ENCODE measurements at regions not wholly inside any gene's neighbourhood (a gene's known extent, or its start where the extent isn't known, plus 50 kb on each side); places are given as distances from the start of the nearest gene placed in this dataset.

GRCh38 chr11:27934830-27935145 is 173.2 kb downstream of the KIF18A start:
- TF ChIP-seq ZNF384 (IDR thresholded peaks at IDR 0.05) (no peak), CTBP1 (IDR thresholded peaks at IDR 0.05; ENCODE audit: borderline replicate concordance) (no peak), LEF1 (IDR thresholded peaks at IDR 0.05; ENCODE audit: borderline replicate concordance) (no peak), FOXM1 (IDR thresholded peaks at IDR 0.05; ENCODE audit: borderline replicate concordance) (no peak), ARNT (IDR thresholded peaks at IDR 0.05) (no peak), NFRKB (IDR thresholded peaks at IDR 0.05) (no peak), BHLHE40 (IDR thresholded peaks at IDR 0.05; ENCODE audit: borderline replicate concordance) (no peak), FOXK2 (IDR thresholded peaks at IDR 0.05) (no peak), HDGF (IDR thresholded peaks at IDR 0.05; ENCODE audit: borderline replicate concordance) (no peak), PKNOX1 (IDR thresholded peaks at IDR 0.05) (no peak), FOXA1 (IDR thresholded peaks at IDR 0.05) (no peak), TARDBP (IDR thresholded peaks at IDR 0.05) (no peak), ELF4 (IDR thresholded peaks at IDR 0.05) (no peak), SP1 (IDR thresholded peaks at IDR 0.05) (no peak)
- CTCF ChIA-PET = no interaction called here
- no peak for DNase-seq (ENCODE audit: extremely low spot score)
- POLR2A ChIA-PET = no interaction called here

GRCh38 chr11:27933992-27934829 is 173.7 kb downstream of the KIF18A start:
- TF ChIP-seq NFRKB (IDR thresholded peaks at IDR 0.05) (no peak), FOXA1 (IDR thresholded peaks at IDR 0.05) (no peak), CTBP1 (IDR thresholded peaks at IDR 0.05; ENCODE audit: borderline replicate concordance) (no peak), SUZ12 (IDR thresholded peaks at IDR 0.05) (no peak), FOXM1 (IDR thresholded peaks at IDR 0.05; ENCODE audit: borderline replicate concordance) (no peak), PKNOX1 (IDR thresholded peaks at IDR 0.05) (no peak), ELF4 (IDR thresholded peaks at IDR 0.05) (no peak), TARDBP (IDR thresholded peaks at IDR 0.05) (no peak), HDGF (IDR thresholded peaks at IDR 0.05; ENCODE audit: borderline replicate concordance) (no peak), ARNT (IDR thresholded peaks at IDR 0.05) (no peak), FOXK2 (IDR thresholded peaks at IDR 0.05) (no peak)
- CTCF ChIA-PET = no interaction called here
- POLR2A ChIA-PET = no interaction called here
- DNase-seq (ENCODE audit: extremely low spot score) = no peak

GRCh38 chr11:27931770-27932169 is 176.2 kb downstream of the KIF18A start:
- CTCF ChIA-PET = no interaction called here
- no peak for DNase-seq (ENCODE audit: extremely low spot score)
- POLR2A ChIA-PET = no interaction called here
- TF ChIP-seq LEF1 (IDR thresholded peaks at IDR 0.05; ENCODE audit: borderline replicate concordance) (no peak), TARDBP (IDR thresholded peaks at IDR 0.05) (no peak), ZNF384 (IDR thresholded peaks at IDR 0.05) (no peak), L3MBTL2 (conservative IDR thresholded peaks at IDR 0.05) (no peak), CTBP1 (IDR thresholded peaks at IDR 0.05; ENCODE audit: borderline replicate concordance) (no peak), SUZ12 (IDR thresholded peaks at IDR 0.05) (no peak), BHLHE40 (IDR thresholded peaks at IDR 0.05; ENCODE audit: borderline replicate concordance) (no peak), FOXK2 (IDR thresholded peaks at IDR 0.05) (no peak), ELF4 (IDR thresholded peaks at IDR 0.05) (no peak), NFRKB (IDR thresholded peaks at IDR 0.05) (no peak), FOXM1 (IDR thresholded peaks at IDR 0.05; ENCODE audit: borderline replicate concordance) (no peak), ARNT (IDR thresholded peaks at IDR 0.05) (no peak), FOXA1 (IDR thresholded peaks at IDR 0.05) (no peak), HDGF (IDR thresholded peaks at IDR 0.05; ENCODE audit: borderline replicate concordance) (no peak), PKNOX1 (IDR thresholded peaks at IDR 0.05) (no peak), SP1 (IDR thresholded peaks at IDR 0.05) (no peak)

- TF ChIP-seq LEF1 (IDR thresholded peaks at IDR 0.05; ENCODE audit: borderline replicate concordance) (no peak), L3MBTL2 (conservative IDR thresholded peaks at IDR 0.05) (no peak), FOXA1 (IDR thresholded peaks at IDR 0.05) (no peak), CTBP1 (IDR thresholded peaks at IDR 0.05; ENCODE audit: borderline replicate concordance) (no peak), BHLHE40 (IDR thresholded peaks at IDR 0.05; ENCODE audit: borderline replicate concordance) (no peak), NFRKB (IDR thresholded peaks at IDR 0.05) (no peak), ZNF384 (IDR thresholded peaks at IDR 0.05) (no peak), HDGF (IDR thresholded peaks at IDR 0.05; ENCODE audit: borderline replicate concordance) (no peak), SUZ12 (IDR thresholded peaks at IDR 0.05) (no peak), ARNT (IDR thresholded peaks at IDR 0.05) (no peak), SP1 (IDR thresholded peaks at IDR 0.05) (no peak), FOXM1 (IDR thresholded peaks at IDR 0.05; ENCODE audit: borderline replicate concordance) (no peak), ELF4 (IDR thresholded peaks at IDR 0.05) (no peak), TARDBP (IDR thresholded peaks at IDR 0.05) (no peak), FOXK2 (IDR thresholded peaks at IDR 0.05) (no peak)
- no peak for DNase-seq (ENCODE audit: extremely low spot score)
- ChIA-PET CTCF (no interaction called here), POLR2A (no interaction called here)
These were observed 177.0 kb downstream of the KIF18A start for GRCh38 chr11:27930946-27931345.

GRCh38 chr11:27928809-27929208 is 179.1 kb downstream of the KIF18A start:
- POLR2A ChIA-PET = no interaction called here

More at GRCh38 chr11:27928809-27929208, 179.1 kb downstream of the KIF18A start:
- CTCF ChIA-PET = interaction anchor here (0.7 kb wide), 1 partner anchor 761 kb away, joined by 3 read pairs; no protein-coding TSS in a partner anchor
- TF ChIP-seq SUZ12 (IDR thresholded peaks at IDR 0.05) (no peak), SP1 (IDR thresholded peaks at IDR 0.05) (no peak), ARNT (IDR thresholded peaks at IDR 0.05) (no peak), PKNOX1 (IDR thresholded peaks at IDR 0.05) (no peak), BHLHE40 (IDR thresholded peaks at IDR 0.05; ENCODE audit: borderline replicate concordance) (no peak), HDGF (IDR thresholded peaks at IDR 0.05; ENCODE audit: borderline replicate concordance) (no peak), FOXA1 (IDR thresholded peaks at IDR 0.05) (no peak)
- no peak for DNase-seq (ENCODE audit: extremely low spot score)
